ENCODE measurements at regions not wholly inside any gene's neighbourhood (a gene's known extent, or its start where the extent isn't known, plus 50 kb on each side); places are given as distances from the start of the nearest gene placed in this dataset.

GRCh38 chr6:126747728-126748540, 370.5 kb upstream of the RSPO3 start:
- CTCF ChIA-PET, result no interaction called here
- DNase-seq, result no peak
- no peaks in the 10 kb centered on the region for H3K9me3 Mint-ChIP-seq

GRCh38 chr6:126753606-126754005, 364.9 kb upstream of the RSPO3 start:
- no peak for DNase-seq
- Mint-ChIP-seq H3K36me3 (no peaks in the 10 kb centered on the region), H3K27ac (no peak overlapping the region), H3K9me3 (no peaks in the 10 kb centered on the region), H3K4me3 (no peak overlapping the region), H3K27me3 (no peaks in the 10 kb centered on the region), H3K4me1 (no peaks in the 10 kb centered on the region)
- CTCF ChIA-PET, result interaction anchor here (0.6 kb wide), 1 partner anchor 885 kb away, joined by 3 read pairs; no protein-coding TSS in a partner anchor

More at GRCh38 chr6:126747728-126748540, 370.5 kb upstream of the RSPO3 start:
- Mint-ChIP-seq H3K4me1 (no peaks in the 10 kb centered on the region), H3K4me3 (no peak overlapping the region), H3K27me3 (no peaks in the 10 kb centered on the region), H3K36me3 (no peaks in the 10 kb centered on the region), H3K27ac (no peak overlapping the region)

GRCh38 chr6:126761854-126762253, 356.6 kb upstream of the RSPO3 start:
- no peak for DNase-seq
- no peaks in the 10 kb centered on the region for H3K9me3 Mint-ChIP-seq
- H3K27me3 Mint-ChIP-seq, result no peaks in the 10 kb centered on the region
- no peaks in the 10 kb centered on the region for H3K36me3 Mint-ChIP-seq
- CTCF ChIA-PET, result no interaction called here
- H3K4me1 Mint-ChIP-seq, result no peaks in the 10 kb centered on the region
- no peak overlapping the region for H3K4me3 Mint-ChIP-seq
- no peak overlapping the region for H3K27ac Mint-ChIP-seq

DNA sequence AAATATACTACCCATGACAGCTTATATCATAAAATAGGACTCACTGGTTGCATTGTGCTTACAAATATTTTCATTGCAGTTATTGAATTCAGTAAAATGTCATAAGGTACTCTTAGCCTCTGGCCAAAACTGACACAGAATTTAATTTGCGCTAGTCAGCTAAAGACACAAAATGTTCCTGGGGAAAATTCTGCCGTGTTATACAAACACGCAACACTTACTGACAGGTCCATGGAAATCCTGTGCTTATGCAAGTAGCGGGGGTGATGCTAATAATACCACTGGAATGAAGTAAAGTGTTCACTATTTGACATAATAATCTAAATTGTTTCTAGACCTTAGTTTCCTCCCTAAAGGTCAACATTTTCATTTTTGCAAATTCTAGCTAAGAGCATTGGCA, 354.4 kb upstream of the RSPO3 start:
- Mint-ChIP-seq H3K27ac (no peak overlapping the region), H3K36me3 (no peaks in the 10 kb centered on the region), H3K4me3 (no peak overlapping the region), H3K4me1 (no peaks in the 10 kb centered on the region), H3K27me3 (no peaks in the 10 kb centered on the region), H3K9me3 (no peaks in the 10 kb centered on the region)
- no peak for DNase-seq
- CTCF ChIA-PET, result no interaction called here

- Mint-ChIP-seq H3K9me3 (no peaks in the 10 kb centered on the region), H3K36me3 (no peaks in the 10 kb centered on the region), H3K4me3 (no peak overlapping the region), H3K27ac (no peak overlapping the region), H3K4me1 (no peaks in the 10 kb centered on the region), H3K27me3 (no peaks in the 10 kb centered on the region)
- DNase-seq, result no peak
- CTCF ChIA-PET, result no interaction called here
Observed at GRCh38 chr6:126764671-126765070, 353.8 kb upstream of the RSPO3 start.

GRCh38 chr6:126766820-126767219, 351.7 kb upstream of the RSPO3 start:
- Mint-ChIP-seq H3K27ac (no peak overlapping the region), H3K36me3 (no peaks in the 10 kb centered on the region), H3K9me3 (no peaks in the 10 kb centered on the region), H3K4me3 (no peak overlapping the region), H3K27me3 (no peaks in the 10 kb centered on the region), H3K4me1 (no peaks in the 10 kb centered on the region)
- CTCF ChIA-PET, result no interaction called here
- no peak for DNase-seq

GRCh38 chr6:126767711-126768110, 350.8 kb upstream of the RSPO3 start:
- CTCF ChIA-PET, result no interaction called here
- no peaks in the 10 kb centered on the region for H3K9me3 Mint-ChIP-seq
- no peak overlapping the region for H3K4me3 Mint-ChIP-seq
- H3K36me3 Mint-ChIP-seq, result no peaks in the 10 kb centered on the region
- no peaks in the 10 kb centered on the region for H3K27me3 Mint-ChIP-seq
- H3K4me1 Mint-ChIP-seq, result no peaks in the 10 kb centered on the region
- H3K27ac Mint-ChIP-seq, result no peak overlapping the region
- no peak for DNase-seq

DNA sequence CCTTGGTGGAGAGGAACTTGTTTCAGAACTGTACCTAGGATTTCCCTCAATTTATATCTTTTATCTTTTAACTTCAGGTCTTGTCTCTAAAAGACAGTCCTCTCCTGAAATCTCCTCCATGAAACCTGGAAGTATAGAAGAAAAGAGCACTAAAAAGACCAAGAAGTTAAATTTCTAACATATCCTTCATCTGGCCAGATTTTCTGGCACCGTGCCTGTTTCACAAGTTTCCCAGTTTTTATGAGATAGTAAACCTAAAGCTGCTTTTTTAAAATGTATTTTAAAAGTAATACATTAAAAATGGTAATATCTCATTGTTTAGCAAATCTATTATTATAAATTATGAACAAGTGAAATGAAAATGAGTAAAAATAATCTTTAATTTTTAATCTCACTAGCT, 348.3 kb upstream of the RSPO3 start:
- Mint-ChIP-seq H3K27ac (no peak overlapping the region), H3K4me3 (no peak overlapping the region), H3K27me3 (no peaks in the 10 kb centered on the region), H3K36me3 (no peaks in the 10 kb centered on the region), H3K9me3 (no peaks in the 10 kb centered on the region), H3K4me1 (no peaks in the 10 kb centered on the region)
- CTCF ChIA-PET, result interaction anchor here (0.6 kb wide), 1 partner anchor 1434 kb away, joined by 3 read pairs; no protein-coding TSS in a partner anchor
- DNase-seq, result no peak

DNA sequence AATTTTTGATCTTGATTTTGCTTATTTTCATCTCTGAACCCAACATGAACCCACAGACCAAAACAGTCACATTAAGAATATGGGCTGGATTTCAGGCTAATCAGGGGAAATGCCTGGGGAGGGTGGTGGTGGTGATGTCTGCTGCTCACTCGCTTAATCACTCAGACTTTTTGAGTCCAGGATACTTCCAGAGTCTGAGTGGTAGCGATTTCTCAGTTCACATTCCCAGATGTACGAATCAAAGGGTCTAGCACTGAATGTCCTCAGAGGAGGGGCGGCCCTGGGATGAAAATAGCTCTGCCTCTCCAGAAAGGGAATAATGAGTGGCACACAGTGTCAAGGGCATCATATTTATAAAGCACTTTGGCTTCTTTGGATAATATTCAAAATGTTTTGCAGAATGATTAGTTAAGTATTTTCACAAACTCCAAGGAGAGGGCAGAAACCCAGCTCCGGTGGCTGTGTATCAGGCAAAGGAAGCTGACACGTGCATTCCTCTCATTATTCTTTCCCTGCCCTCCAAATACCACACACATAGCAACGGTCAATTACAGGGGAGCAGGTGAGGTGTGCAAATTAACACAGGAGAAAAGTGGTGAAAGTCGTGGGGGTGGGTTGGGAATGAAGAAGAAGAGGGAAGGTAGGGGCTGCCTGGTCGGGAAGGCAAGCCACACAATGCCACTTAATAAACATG, 345.2 kb upstream of the RSPO3 start:
- CTCF ChIA-PET, result no interaction called here
- no peak overlapping the region for H3K4me3 Mint-ChIP-seq
- H3K9me3 Mint-ChIP-seq, result no peaks in the 10 kb centered on the region
- no peak for DNase-seq
- no peaks in the 10 kb centered on the region for H3K27me3 Mint-ChIP-seq
- H3K27ac Mint-ChIP-seq, result no peak overlapping the region
- H3K36me3 Mint-ChIP-seq, result no peaks in the 10 kb centered on the region
- no peaks in the 10 kb centered on the region for H3K4me1 Mint-ChIP-seq

- Mint-ChIP-seq H3K27ac (no peak overlapping the region), H3K4me3 (no peak overlapping the region)
- CTCF ChIA-PET, result no interaction called here
Observed at GRCh38 chr6:126779331-126779730, 339.1 kb upstream of the RSPO3 start.

DNA sequence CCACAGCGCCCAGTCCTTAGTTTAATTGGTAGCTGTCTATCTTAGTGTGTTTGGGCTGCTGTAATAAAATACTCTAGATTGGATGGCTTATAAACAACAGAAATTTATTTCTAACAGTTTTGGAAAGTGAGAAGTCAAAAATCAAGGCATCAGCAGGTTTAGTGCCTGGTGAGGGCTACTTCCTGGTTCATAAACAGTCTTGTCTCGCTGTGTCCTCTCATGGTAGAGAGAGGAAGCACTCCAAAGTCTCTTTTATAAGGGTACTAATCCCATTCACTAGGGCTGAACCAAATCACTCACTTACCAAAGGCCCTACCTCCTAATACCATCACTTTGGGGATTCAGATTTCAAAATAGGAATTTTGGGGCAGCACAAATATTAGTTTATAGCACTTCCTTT, 336.9 kb upstream of the RSPO3 start:
- Mint-ChIP-seq H3K4me3 (no peak overlapping the region), H3K36me3 (no peaks in the 10 kb centered on the region), H3K4me1 (no peaks in the 10 kb centered on the region), H3K9me3 (no peaks in the 10 kb centered on the region), H3K27ac (no peak overlapping the region), H3K27me3 (no peaks in the 10 kb centered on the region)
- no peak for DNase-seq
- CTCF ChIA-PET, result no interaction called here

More at GRCh38 chr6:126779331-126779730, 339.1 kb upstream of the RSPO3 start:
- no peak for DNase-seq
- H3K27me3 Mint-ChIP-seq, result no peaks in the 10 kb centered on the region
- H3K4me1 Mint-ChIP-seq, result no peaks in the 10 kb centered on the region
- no peaks in the 10 kb centered on the region for H3K9me3 Mint-ChIP-seq
- no peaks in the 10 kb centered on the region for H3K36me3 Mint-ChIP-seq

- Mint-ChIP-seq H3K27me3 (no peaks in the 10 kb centered on the region), H3K9me3 (no peaks in the 10 kb centered on the region), H3K4me3 (no peak overlapping the region), H3K4me1 (no peaks in the 10 kb centered on the region), H3K36me3 (no peaks in the 10 kb centered on the region), H3K27ac (no peak overlapping the region)
- DNase-seq, result no peak
- CTCF ChIA-PET, result no interaction called here
Observed at GRCh38 chr6:126784161-126784790, 334.2 kb upstream of the RSPO3 start.

DNA sequence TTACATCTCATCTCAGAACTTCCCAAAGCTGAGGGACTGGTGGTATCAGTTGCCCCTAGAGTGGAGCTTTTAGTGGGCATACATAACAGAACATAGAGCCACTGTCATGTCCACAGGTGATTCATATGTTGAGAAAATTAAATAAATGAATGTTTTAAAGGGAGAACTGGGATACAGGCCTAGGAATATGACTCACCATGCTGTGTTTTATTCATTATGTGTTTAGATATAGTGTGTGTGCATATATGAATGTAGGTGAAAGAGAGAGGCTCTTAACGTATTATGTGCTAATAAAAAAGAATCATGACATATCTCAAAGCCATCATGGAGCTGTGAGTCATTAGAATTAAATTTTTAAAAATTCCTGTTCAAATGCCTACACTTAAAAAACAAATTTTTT, 332.2 kb upstream of the RSPO3 start:
- CTCF ChIA-PET, result no interaction called here
- Mint-ChIP-seq H3K9me3 (no peaks in the 10 kb centered on the region), H3K4me3 (no peak overlapping the region), H3K27me3 (no peaks in the 10 kb centered on the region), H3K36me3 (no peaks in the 10 kb centered on the region), H3K4me1 (no peaks in the 10 kb centered on the region), H3K27ac (no peak overlapping the region)
- DNase-seq, result no peak

- Mint-ChIP-seq H3K27me3 (no peaks in the 10 kb centered on the region), H3K9me3 (no peaks in the 10 kb centered on the region), H3K4me3 (no peak overlapping the region), H3K27ac (no peak overlapping the region), H3K36me3 (no peaks in the 10 kb centered on the region), H3K4me1 (no peaks in the 10 kb centered on the region)
- no peak for DNase-seq
- CTCF ChIA-PET, result no interaction called here
Observed at GRCh38 chr6:126787635-126788034, 330.8 kb upstream of the RSPO3 start.

DNA sequence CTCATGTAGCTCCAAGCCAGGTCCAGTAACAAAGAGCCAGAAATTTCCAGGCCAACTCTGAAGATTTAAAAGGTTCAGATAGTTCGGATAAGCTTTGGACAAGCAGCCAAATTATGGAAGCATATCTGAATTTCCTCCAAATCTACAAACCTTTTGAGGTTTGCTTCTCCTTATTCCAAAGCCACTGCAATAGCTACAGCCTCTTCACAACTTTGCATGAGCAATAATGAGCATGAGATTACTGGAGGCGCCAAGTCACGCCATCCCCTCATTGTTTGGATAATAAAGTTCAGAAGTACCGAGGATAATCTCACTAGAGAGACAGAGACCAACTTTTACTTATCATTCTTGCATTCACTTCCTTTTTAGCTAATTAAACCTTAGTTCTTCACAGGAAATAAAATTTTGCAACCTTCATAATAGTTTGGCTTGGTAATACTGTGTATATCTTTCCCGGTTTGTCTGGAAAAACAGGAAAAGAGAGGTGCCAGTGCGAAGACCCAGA, 329.6 kb upstream of the RSPO3 start:
- Mint-ChIP-seq H3K4me1 (no peaks in the 10 kb centered on the region), H3K9me3 (no peaks in the 10 kb centered on the region), H3K4me3 (no peak overlapping the region), H3K27ac (no peak overlapping the region), H3K27me3 (no peaks in the 10 kb centered on the region), H3K36me3 (no peaks in the 10 kb centered on the region)
- no peak for DNase-seq
- CTCF ChIA-PET, result no interaction called here
